Subcutaneous abdominal adipose tissue (tissue), 5 donors: ENCODE measurements at regions not wholly inside any gene's neighbourhood (a gene's known extent, or its start where the extent isn't known, plus 50 kb on each side); places are given as distances from the start of the nearest gene placed in this dataset.

Source experiments
- H3K27ac ChIP-seq: one replicate; pipeline ENCODE4 v1.7.0; 2013; ENCODE audit warnings: low read depth, mild to moderate bottlenecking, inconsistent platforms, low read length, moderate library complexity
- H3K27me3 ChIP-seq, 5 donors: one replicate each; pipeline ENCODE4 v1.7.0; 2013; ENCODE audit warnings: low read length in 5 of 5, inconsistent platforms in 1 of 5; ENCODE audit not compliant: control insufficient read depth in 5 of 5, insufficient read depth in 4 of 5
- H3K36me3 ChIP-seq, 5 donors: one replicate each; pipeline ENCODE4 v1.7.0; 2013; ENCODE audit warnings: low read length in 5 of 5; ENCODE audit not compliant: control insufficient read depth in 5 of 5, insufficient read depth in 5 of 5
- H3K4me1 ChIP-seq, 5 donors: one replicate each; pipeline ENCODE4 v1.7.0; 2013; ENCODE audit warnings: low read length in 5 of 5, mild to moderate bottlenecking in 3 of 5, moderate library complexity in 1 of 5; ENCODE audit not compliant: control insufficient read depth in 5 of 5, insufficient read depth in 5 of 5
- H3K4me3 ChIP-seq, 5 donors: one replicate each; pipeline ENCODE4 v1.7.0; 2013; ENCODE audit warnings: low read length in 5 of 5, low read depth in 1 of 5
- H3K9ac ChIP-seq, 5 donors: one replicate each; pipeline ENCODE4 v1.7.0; 2013; ENCODE audit warnings: low read length in 5 of 5, mild to moderate bottlenecking in 4 of 5, moderate library complexity in 3 of 5
- H3K9me3 ChIP-seq, 5 donors: one replicate each; pipeline ENCODE4 v1.7.0; 2013; ENCODE audit warnings: low read length in 5 of 5; ENCODE audit not compliant: control insufficient read depth in 5 of 5
- donor health status: healthy.
- donor health status: healthy.
- donor health status: healthy.
- donor health status: healthy.
- donor health status: healthy.

DNA sequence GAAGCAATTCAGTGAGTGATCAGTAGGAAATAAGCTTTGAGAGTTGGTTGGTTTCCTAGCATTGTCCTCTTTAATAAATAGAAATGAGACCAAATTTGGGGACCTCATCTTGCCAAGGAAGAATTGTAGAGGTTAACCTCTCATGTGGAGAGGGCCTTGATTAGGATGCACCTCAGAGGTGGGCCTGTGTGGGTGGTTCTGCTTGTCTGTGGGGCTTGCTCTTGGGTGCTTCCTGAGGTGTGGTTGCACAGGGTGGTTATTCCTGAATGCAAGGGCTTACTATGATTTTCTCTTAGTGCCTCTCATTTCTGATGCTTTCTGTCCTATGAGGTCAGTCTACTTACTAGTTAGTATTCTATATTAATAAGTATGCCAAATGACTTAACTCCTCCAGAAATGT, 89.6 kb upstream of the MGAT5 start:
- Histone ChIP-seq H3K27ac (no peak overlapping the region), H3K4me3 (no peak overlapping the region), H3K36me3 (no peaks in the 10 kb centered on the region), H3K4me1 (peaks cover 0 to 27% (median 15%) of the 10 kb centered on the region in 5 donors), H3K9me3 (no peaks in the 10 kb centered on the region), H3K9ac (no peak overlapping the region), H3K27me3 (no peaks in the 10 kb centered on the region)

DNA sequence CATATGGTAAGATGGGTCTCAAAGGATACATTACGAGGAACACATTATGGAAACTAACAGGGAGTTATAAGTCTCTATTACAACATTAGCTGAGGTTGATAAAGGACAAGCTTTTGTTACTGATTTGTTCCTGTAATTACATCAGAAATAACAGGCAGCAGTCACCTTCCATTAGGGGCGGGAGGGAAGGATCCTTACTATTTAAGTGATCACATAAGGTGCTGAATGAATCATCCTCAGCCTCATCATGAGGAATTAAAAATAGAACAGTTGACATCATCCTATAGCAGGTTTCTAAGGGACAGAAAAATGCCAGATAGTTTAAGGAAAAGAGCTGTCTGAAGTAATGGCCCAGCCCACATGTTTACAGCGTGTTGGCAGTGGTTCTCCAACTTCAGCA, 86.9 kb upstream of the MGAT5 start:
- H3K4me1 ChIP-seq = peaks cover 0 to 10% (median 6%) of the 10 kb centered on the region in 5 donors
- H3K4me3 ChIP-seq = no peak overlapping the region
- no peak overlapping the region for H3K9ac ChIP-seq
- no peak overlapping the region for H3K27ac ChIP-seq
- no peaks in the 10 kb centered on the region for H3K36me3 ChIP-seq
- no peaks in the 10 kb centered on the region for H3K27me3 ChIP-seq
- H3K9me3 ChIP-seq = no peaks in the 10 kb centered on the region

DNA sequence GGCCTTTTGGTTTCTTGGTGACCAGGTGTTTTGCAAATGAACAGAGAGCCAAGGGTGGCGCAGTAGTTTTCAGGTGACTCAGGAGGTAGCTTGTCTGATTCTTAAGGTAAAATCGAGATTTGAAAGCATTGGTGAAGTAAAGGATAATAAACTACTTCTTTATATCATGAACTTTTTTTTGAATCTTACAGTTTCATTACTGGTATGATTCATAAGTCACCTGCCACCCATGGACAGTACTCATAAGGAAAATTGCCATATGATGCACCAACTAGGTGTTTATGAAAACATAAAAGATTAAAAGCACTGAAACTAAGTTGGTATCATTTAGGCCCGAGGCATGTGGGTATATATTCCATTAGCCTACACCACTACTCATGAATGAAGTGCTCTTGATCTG, 84.1 kb upstream of the MGAT5 start:
- Histone ChIP-seq H3K27ac (no peak overlapping the region), H3K9me3 (no peaks in the 10 kb centered on the region), H3K9ac (no peak overlapping the region), H3K36me3 (no peaks in the 10 kb centered on the region), H3K27me3 (no peaks in the 10 kb centered on the region), H3K4me3 (no peak overlapping the region), H3K4me1 (peaks cover 0 to 5% (median 3%) of the 10 kb centered on the region in 5 donors)

DNA sequence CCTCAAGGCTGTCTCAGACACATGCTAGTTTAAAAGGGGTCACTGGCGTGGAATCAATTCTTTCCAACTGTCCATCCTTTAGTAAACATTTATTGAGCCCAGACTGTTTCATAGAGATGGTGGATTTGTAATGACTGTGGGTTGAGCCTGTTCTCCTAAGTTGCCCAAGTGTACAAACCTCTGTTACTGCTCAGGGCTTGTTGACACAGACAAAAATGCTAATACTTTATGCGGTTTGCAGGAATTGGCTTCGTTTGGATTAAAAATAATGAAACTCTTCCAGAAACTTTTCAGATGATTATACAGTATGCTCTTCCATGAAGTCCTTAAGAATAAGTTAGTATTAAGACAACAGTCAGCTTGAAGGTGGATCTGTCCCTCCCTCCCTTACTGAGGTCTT, 83.6 kb upstream of the MGAT5 start:
- Histone ChIP-seq H3K9ac (no peak overlapping the region), H3K36me3 (no peaks in the 10 kb centered on the region), H3K9me3 (no peaks in the 10 kb centered on the region), H3K27ac (no peak overlapping the region), H3K27me3 (no peaks in the 10 kb centered on the region), H3K4me1 (peaks cover 0 to 7% (median 3%) of the 10 kb centered on the region in 5 donors), H3K4me3 (no peak overlapping the region)

DNA sequence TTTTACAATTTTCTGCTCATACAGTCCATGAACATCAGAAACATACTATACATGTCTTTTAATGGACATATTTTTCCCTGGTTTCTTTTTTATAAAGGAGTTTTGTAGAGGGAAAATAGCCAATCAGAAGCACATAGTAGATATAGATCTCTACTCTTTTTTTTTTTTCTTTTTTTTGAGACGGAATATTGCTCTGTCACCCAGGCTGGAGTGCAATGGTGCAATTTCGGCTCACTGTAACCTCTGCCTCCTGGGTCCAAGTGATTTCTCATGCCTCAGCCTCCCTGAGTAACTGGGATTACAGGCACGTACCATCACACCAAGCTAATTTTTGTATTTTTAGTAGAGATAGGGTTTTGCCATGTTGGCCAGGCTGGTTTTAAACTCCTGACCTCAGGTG, 83.2 kb upstream of the MGAT5 start:
- no peak overlapping the region for H3K27ac ChIP-seq
- no peak overlapping the region for H3K9ac ChIP-seq
- H3K4me1 ChIP-seq = peaks cover 0 to 7% (median 3%) of the 10 kb centered on the region in 5 donors

DNA sequence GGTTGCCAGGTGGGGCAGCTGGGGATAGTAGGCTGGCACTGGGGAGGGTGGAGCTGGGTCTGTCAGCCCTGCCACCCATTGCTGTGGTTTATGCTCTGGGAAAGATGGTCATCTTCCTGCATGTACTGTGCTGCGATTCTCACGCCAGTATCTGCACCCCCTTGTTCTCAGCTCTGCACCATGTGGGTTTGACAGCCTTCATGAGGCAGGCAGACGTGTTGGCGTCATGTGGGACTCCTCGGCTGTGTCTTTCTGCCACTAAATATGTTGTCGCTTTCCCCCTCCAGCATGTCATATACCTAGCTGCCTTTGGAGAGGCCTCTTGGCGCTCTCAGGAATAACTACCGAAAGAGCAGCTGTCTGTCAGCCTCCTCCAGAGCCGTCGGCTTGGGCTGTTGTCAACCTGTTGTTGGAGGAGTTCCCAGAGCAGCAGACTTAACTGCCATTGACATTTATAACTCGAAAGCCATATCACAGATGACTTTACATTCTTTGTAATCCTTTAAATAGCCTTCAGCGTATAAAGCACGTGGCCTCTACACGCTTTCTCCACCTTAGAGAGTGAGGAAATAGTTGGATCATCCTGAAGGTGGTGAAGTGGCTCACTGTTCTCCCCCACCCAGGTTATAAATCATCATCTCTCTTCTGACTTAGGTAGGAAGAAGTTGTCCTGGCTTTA, 80.4 kb upstream of the MGAT5 start:
- Histone ChIP-seq H3K4me1 (peaks cover 0 to 7% (median 3%) of the 10 kb centered on the region in 5 donors), H3K27ac (no peak overlapping the region), H3K9ac (no peak overlapping the region), H3K4me3 (no peak overlapping the region), H3K9me3 (no peaks in the 10 kb centered on the region), H3K36me3 (no peaks in the 10 kb centered on the region), H3K27me3 (no peaks in the 10 kb centered on the region)

More for the DNA sequence above, 83.2 kb upstream of the MGAT5 start:
- no peaks in the 10 kb centered on the region for H3K36me3 ChIP-seq
- no peaks in the 10 kb centered on the region for H3K27me3 ChIP-seq
- no peaks in the 10 kb centered on the region for H3K9me3 ChIP-seq
- no peak overlapping the region for H3K4me3 ChIP-seq

DNA sequence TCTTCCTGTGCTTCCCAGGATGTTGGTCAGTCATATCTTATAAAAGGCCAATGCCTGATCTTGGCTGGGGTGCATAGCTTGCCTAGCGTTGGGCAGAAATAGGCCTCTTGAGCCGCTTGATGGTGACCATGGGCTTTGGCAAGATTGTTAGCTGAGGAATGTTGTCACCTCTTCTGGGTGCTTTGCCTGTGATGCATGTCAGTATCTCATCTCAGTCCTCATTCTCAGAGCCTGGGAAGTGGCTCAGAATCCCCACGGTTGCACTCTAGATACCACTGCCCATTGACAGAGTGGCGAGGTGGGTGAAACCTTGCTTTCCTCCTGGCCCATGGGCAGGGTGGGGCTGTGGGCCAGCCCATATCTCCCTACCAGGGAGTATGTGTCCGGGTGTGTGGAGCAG, 79.2 kb upstream of the MGAT5 start:
- H3K27ac ChIP-seq = no peak overlapping the region
- H3K9me3 ChIP-seq = no peaks in the 10 kb centered on the region
- no peaks in the 10 kb centered on the region for H3K36me3 ChIP-seq
- H3K9ac ChIP-seq = no peak overlapping the region
- no peaks in the 10 kb centered on the region for H3K27me3 ChIP-seq
- no peak overlapping the region for H3K4me3 ChIP-seq
- peaks cover 0 to 7% (median 3%) of the 10 kb centered on the region in 5 donors for H3K4me1 ChIP-seq

DNA sequence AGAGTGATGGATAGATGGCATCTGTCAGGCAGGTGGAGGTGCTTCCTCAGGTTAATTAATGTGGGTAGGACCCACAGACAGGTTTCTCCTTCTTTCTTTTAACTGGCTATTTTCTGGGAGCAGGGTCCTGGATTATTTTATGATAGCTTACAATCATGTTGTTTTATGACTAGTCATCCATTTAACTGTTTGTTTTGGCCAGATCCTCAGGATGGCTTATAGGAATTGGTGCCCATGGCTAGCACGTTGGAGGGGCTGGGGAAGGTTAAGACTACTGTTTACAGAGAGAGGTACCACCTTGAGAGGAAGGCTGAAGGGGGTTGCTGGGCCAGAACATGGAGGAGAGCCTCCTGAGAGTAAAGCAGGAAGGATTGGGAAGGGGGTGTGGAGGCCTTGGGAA, 78.0 kb upstream of the MGAT5 start:
- no peaks in the 10 kb centered on the region for H3K27me3 ChIP-seq
- peaks cover 0 to 5% (median 0%) of the 10 kb centered on the region in 5 donors for H3K4me1 ChIP-seq
- H3K27ac ChIP-seq = no peak overlapping the region
- H3K4me3 ChIP-seq = no peak overlapping the region
- H3K9ac ChIP-seq = no peak overlapping the region
- H3K36me3 ChIP-seq = no peaks in the 10 kb centered on the region
- no peaks in the 10 kb centered on the region for H3K9me3 ChIP-seq

DNA sequence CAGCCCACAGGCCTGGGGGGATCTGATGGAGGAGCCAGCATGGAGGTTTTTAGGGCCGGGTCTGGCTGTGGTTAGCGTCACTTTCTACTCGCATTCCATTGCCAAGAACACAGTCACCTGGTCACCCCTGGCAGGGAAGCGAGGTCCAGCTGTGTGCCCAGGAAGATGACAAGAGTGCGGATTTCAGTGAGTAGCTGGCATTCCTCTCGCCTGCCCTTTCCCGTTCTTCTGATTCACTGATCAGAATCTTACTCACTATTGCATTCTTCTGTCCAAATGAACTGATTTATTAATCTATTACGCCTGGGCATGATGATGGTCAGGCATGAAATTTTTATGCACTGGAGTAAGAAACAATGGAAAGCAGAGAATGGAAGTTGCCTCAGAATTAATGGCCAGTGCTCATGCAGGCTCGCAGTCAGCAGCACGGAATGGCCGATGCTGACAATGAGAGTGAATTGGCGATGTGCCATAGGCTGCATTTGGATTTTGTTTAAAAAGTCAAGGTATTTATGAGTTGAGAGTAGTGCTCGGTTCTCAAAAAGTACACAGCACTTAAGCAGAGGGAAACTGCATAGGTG, 76.4 kb upstream of the MGAT5 start:
- Histone ChIP-seq H3K9ac (no peak overlapping the region), H3K4me3 (no peak overlapping the region), H3K27me3 (no peaks in the 10 kb centered on the region), H3K27ac (no peak overlapping the region), H3K36me3 (no peaks in the 10 kb centered on the region), H3K9me3 (no peaks in the 10 kb centered on the region), H3K4me1 (peaks cover 0 to 7% (median 0%) of the 10 kb centered on the region in 5 donors)

DNA sequence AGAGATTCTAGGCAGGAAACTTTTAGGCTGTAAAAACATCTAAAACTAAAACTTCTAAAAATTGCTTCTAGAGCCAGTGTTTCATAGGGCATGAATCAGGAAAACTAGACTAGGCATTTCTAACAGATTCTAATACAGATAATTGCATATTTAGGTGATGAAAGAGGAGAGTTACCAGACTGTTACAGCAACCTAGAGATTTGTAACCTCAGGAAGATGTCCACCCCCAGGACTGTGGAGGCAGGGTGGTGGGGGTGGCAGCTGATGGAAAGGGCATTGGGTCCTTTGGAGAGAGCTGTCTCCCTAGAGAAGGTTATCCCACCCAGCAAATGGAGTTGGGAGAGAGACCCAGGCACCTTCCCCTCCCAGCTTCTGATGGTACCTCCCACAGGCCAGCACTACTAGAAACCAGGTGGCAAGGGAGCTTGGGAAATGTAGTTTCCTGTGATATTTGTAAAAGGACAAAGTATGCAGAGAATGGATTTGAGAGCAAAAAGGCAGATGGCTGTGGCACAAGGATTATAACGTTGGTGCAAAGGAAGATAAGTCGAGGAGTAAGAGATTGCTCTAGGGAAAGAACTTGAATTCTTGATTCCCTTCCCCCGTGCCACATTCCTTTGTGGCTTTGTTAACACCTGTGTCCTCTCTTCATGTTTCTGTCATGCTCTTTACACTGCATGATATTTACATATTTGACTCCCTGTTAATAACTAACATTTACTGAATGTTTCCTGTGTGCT, 75.6 kb upstream of the MGAT5 start:
- no peak overlapping the region for H3K27ac ChIP-seq

More for the DNA sequence above, 75.6 kb upstream of the MGAT5 start:
- no peak overlapping the region for H3K9ac ChIP-seq
- H3K4me1 ChIP-seq = peaks cover 0 to 7% (median 0%) of the 10 kb centered on the region in 5 donors
- H3K27me3 ChIP-seq = no peaks in the 10 kb centered on the region
- no peaks in the 10 kb centered on the region for H3K9me3 ChIP-seq
- H3K4me3 ChIP-seq = no peak overlapping the region
- H3K36me3 ChIP-seq = no peaks in the 10 kb centered on the region
